ENCODE measurements at regions not wholly inside any gene's neighbourhood (a gene's known extent, or its start where the extent isn't known, plus 50 kb on each side); places are given as distances from the start of the nearest gene placed in this dataset.

- TF ChIP-seq, protein P1, sequence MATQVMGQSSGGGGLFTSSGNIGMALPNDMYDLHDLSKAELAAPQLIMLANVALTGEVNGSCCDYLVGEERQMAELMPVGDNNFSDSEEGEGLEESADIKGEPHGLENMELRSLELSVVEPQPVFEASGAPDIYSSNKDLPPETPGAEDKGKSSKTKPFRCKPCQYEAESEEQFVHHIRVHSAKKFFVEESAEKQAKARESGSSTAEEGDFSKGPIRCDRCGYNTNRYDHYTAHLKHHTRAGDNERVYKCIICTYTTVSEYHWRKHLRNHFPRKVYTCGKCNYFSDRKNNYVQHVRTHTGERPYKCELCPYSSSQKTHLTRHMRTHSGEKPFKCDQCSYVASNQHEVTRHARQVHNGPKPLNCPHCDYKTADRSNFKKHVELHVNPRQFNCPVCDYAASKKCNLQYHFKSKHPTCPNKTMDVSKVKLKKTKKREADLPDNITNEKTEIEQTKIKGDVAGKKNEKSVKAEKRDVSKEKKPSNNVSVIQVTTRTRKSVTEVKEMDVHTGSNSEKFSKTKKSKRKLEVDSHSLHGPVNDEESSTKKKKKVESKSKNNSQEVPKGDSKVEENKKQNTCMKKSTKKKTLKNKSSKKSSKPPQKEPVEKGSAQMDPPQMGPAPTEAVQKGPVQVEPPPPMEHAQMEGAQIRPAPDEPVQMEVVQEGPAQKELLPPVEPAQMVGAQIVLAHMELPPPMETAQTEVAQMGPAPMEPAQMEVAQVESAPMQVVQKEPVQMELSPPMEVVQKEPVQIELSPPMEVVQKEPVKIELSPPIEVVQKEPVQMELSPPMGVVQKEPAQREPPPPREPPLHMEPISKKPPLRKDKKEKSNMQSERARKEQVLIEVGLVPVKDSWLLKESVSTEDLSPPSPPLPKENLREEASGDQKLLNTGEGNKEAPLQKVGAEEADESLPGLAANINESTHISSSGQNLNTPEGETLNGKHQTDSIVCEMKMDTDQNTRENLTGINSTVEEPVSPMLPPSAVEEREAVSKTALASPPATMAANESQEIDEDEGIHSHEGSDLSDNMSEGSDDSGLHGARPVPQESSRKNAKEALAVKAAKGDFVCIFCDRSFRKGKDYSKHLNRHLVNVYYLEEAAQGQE (IDR thresholded peaks at IDR 0.05; ENCODE audit: unreplicated experiment), result no peak
- TF ChIP-seq, protein P2, sequence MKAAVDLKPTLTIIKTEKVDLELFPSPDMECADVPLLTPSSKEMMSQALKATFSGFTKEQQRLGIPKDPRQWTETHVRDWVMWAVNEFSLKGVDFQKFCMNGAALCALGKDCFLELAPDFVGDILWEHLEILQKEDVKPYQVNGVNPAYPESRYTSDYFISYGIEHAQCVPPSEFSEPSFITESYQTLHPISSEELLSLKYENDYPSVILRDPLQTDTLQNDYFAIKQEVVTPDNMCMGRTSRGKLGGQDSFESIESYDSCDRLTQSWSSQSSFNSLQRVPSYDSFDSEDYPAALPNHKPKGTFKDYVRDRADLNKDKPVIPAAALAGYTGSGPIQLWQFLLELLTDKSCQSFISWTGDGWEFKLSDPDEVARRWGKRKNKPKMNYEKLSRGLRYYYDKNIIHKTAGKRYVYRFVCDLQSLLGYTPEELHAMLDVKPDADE (IDR thresholded peaks at IDR 0.05), result no peak
- no peak for TF ChIP-seq JUNB (IDR thresholded peaks at IDR 0.05; ENCODE audit: unreplicated experiment)
- TF ChIP-seq NANOG (IDR thresholded peaks at IDR 0.05; ENCODE audit: borderline replicate concordance), result no peak
- no peak for TF ChIP-seq CTCF (conservative IDR thresholded peaks at IDR 0.05; ENCODE audit: low read depth in 2 of 2)
- no peak for TF ChIP-seq ZNF114 (CRISPR knock-in tag; IDR thresholded peaks at IDR 0.05)
Observed at GRCh38 chr14:42229976-42230375, 623.3 kb downstream of the LRFN5 start (continued).

DNA sequence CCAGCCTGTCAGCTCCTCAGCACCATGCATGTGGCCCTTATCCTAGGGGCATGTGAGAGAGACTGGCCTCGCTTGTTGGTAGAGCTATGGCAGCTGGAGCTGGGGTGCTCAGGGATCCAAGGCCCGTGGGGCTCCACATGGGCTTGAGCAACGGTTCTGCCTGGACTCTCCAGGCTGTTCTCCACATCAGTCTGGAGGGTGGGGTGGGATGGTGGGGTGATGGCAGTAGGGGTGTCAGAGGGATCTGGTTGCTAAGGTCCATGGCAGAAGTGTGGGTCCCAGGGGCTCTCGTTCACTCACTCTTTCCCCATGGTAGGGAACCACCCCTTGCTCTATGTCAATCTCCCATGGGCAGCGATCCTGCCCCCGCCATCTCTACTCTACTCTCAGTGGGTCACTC is 622.6 kb downstream of the LRFN5 start:
- H3K36me3 ChIP-seq (ENCODE audit: insufficient read depth), result no peaks in the 10 kb centered on the region
- ATAC-seq (no peak), DNase-seq (ENCODE audit: low spot score) (no peak)
- H3K4me2 ChIP-seq, result no peak overlapping the region
- H3K27me3 ChIP-seq (ENCODE audit: insufficient read depth), result no peaks in the 10 kb centered on the region
- no peaks in the 10 kb centered on the region for H3K79me2 ChIP-seq (replicated peaks; ENCODE audit: insufficient read depth)
- Mint-ChIP-seq H3K27ac (no peak overlapping the region), H3K9me3 (peaks cover 9% of the 10 kb centered on the region; the same call in 2 of the 3 replicates), H3K27me3 (ENCODE audit: insufficient read depth, low read depth, poor library complexity) (no peaks in the 10 kb centered on the region), H3K4me1 (no peaks in the 10 kb centered on the region), H3K36me3 (ENCODE audit: low read depth) (peaks cover 11% of the 10 kb centered on the region; the same call in 1 of the 3 replicates), H3K4me3 (no peak overlapping the region)
- no peaks in the 10 kb centered on the region for H3K4me1 ChIP-seq (ENCODE audit: insufficient read depth)
- no peak overlapping the region for H3K4me3 ChIP-seq
- no peak overlapping the region for H3K27ac ChIP-seq (ENCODE audit: low read depth)
- H3K9me2 ChIP-seq (ENCODE audit: insufficient read depth), result no peaks in the 10 kb centered on the region
- H3F3A ChIP-seq (replicated peaks; ENCODE audit: low read depth), result no peaks in the 10 kb centered on the region
- no peak overlapping the region for H2AFZ ChIP-seq
- H4K20me1 ChIP-seq (replicated peaks; ENCODE audit: insufficient read depth), result no peaks in the 10 kb centered on the region
- no peak for TF ChIP-seq ZNF114 (CRISPR knock-in tag; IDR thresholded peaks at IDR 0.05)
- TF ChIP-seq, protein P3, sequence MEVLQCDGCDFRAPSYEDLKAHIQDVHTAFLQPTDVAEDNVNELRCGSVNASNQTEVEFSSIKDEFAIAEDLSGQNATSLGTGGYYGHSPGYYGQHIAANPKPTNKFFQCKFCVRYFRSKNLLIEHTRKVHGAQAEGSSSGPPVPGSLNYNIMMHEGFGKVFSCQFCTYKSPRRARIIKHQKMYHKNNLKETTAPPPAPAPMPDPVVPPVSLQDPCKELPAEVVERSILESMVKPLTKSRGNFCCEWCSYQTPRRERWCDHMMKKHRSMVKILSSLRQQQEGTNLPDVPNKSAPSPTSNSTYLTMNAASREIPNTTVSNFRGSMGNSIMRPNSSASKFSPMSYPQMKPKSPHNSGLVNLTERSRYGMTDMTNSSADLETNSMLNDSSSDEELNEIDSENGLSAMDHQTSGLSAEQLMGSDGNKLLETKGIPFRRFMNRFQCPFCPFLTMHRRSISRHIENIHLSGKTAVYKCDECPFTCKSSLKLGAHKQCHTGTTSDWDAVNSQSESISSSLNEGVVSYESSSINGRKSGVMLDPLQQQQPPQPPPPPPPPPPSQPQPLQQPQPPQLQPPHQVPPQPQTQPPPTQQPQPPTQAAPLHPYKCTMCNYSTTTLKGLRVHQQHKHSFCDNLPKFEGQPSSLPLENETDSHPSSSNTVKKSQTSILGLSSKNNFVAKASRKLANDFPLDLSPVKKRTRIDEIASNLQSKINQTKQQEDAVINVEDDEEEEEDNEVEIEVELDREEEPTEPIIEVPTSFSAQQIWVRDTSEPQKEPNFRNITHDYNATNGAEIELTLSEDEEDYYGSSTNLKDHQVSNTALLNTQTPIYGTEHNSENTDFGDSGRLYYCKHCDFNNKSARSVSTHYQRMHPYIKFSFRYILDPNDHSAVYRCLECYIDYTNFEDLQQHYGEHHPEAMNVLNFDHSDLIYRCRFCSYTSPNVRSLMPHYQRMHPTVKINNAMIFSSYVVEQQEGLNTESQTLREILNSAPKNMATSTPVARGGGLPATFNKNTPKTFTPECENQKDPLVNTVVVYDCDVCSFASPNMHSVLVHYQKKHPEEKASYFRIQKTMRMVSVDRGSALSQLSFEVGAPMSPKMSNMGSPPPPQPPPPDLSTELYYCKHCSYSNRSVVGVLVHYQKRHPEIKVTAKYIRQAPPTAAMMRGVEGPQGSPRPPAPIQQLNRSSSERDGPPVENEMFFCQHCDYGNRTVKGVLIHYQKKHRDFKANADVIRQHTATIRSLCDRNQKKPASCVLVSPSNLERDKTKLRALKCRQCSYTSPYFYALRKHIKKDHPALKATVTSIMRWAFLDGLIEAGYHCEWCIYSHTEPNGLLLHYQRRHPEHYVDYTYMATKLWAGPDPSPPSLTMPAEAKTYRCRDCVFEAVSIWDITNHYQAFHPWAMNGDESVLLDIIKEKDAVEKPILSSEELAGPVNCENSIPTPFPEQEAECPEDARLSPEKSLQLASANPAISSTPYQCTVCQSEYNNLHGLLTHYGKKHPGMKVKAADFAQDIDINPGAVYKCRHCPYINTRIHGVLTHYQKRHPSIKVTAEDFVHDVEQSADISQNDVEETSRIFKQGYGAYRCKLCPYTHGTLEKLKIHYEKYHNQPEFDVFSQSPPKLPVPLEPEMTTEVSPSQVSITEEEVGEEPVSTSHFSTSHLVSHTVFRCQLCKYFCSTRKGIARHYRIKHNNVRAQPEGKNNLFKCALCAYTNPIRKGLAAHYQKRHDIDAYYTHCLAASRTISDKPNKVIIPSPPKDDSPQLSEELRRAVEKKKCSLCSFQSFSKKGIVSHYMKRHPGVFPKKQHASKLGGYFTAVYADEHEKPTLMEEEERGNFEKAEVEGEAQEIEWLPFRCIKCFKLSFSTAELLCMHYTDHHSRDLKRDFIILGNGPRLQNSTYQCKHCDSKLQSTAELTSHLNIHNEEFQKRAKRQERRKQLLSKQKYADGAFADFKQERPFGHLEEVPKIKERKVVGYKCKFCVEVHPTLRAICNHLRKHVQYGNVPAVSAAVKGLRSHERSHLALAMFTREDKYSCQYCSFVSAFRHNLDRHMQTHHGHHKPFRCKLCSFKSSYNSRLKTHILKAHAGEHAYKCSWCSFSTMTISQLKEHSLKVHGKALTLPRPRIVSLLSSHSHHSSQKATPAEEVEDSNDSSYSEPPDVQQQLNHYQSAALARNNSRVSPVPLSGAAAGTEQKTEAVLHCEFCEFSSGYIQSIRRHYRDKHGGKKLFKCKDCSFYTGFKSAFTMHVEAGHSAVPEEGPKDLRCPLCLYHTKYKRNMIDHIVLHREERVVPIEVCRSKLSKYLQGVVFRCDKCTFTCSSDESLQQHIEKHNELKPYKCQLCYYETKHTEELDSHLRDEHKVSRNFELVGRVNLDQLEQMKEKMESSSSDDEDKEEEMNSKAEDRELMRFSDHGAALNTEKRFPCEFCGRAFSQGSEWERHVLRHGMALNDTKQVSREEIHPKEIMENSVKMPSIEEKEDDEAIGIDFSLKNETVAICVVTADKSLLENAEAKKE (CRISPR knock-in tag; IDR thresholded peaks at IDR 0.05), result no peak
- TF ChIP-seq NANOG (IDR thresholded peaks at IDR 0.05; ENCODE audit: borderline replicate concordance), result no peak
- no peak for TF ChIP-seq EZH2phosphoT487 (IDR thresholded peaks at IDR 0.05; ENCODE audit: unreplicated experiment)
- TF ChIP-seq CTCF (conservative IDR thresholded peaks at IDR 0.05; ENCODE audit: low read depth in 2 of 2), result no peak

Measured in GM23338 (cell line).